ENCODE measurements at regions not wholly inside any gene's neighbourhood (a gene's known extent, or its start where the extent isn't known, plus 50 kb on each side); places are given as distances from the start of the nearest gene placed in this dataset.
"Not testable (repeated sequence)": the region's sequence is repeated elsewhere in the genome, so short reads cannot be mapped to it uniquely, and the experiment has no call there.

DNA sequence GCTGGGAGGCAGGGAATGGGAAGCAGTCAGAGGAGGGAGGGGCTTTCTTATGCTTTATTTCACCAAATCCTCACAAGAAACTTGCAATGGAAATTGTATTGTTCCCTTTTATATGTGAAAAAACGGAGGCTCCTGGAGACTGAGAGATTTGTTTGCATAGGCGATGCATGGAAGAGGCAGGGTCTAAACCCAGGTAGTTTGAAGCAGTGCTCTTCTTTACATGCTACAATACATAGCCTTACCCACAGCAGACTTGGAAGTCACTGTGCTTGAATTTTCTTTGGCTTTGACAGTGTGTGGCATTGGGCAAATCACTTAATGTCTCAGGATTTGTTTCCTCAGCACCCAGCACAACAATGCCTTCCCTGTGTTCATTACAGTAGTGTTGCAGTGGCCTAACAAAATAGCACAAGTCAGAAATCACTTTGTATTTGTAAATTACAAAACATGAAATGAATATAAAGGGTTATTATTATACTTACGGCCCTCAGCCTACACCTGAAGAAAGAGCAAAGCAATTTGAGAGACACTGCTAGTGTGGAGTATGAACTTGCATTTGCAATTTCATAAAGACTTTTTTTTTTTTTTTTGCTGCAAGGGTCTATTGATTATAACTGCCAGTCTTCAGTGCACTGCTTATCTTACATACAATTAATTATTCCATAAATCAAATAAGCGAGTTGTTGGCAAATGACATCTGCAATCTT, 646.4 kb upstream of the KCNMB2 start:
- Histone ChIP-seq H3K27ac (no peak overlapping the region), H3K36me3 (no peaks in the 10 kb centered on the region), H3K9me3 (no peaks in the 10 kb centered on the region), H3K27me3 (no peaks in the 10 kb centered on the region), H3K4me3 (no peak overlapping the region), H3K4me1 (no peaks in the 10 kb centered on the region)
- DNase-seq (ENCODE audit: low spot score in 2 of 2): no peak
- intact Hi-C loops (cut with DNase I; ENCODE audit: low total_unique reads): no loop called here
- TF ChIP-seq POLR2A (IDR thresholded peaks at IDR 0.05) (no peak), POLR2AphosphoS5 (IDR thresholded peaks at IDR 0.05) (no peak)
- TF ChIP-seq, protein P1, sequence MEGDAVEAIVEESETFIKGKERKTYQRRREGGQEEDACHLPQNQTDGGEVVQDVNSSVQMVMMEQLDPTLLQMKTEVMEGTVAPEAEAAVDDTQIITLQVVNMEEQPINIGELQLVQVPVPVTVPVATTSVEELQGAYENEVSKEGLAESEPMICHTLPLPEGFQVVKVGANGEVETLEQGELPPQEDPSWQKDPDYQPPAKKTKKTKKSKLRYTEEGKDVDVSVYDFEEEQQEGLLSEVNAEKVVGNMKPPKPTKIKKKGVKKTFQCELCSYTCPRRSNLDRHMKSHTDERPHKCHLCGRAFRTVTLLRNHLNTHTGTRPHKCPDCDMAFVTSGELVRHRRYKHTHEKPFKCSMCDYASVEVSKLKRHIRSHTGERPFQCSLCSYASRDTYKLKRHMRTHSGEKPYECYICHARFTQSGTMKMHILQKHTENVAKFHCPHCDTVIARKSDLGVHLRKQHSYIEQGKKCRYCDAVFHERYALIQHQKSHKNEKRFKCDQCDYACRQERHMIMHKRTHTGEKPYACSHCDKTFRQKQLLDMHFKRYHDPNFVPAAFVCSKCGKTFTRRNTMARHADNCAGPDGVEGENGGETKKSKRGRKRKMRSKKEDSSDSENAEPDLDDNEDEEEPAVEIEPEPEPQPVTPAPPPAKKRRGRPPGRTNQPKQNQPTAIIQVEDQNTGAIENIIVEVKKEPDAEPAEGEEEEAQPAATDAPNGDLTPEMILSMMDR (IDR thresholded peaks at IDR 0.05): no peak

GRCh38 chr3:177890359-177890683, 645.9 kb upstream of the KCNMB2 start:
- no peaks in the 10 kb centered on the region for H3K27me3 ChIP-seq
- intact Hi-C loops (cut with DNase I; ENCODE audit: low total_unique reads): no loop called here
- DNase-seq (ENCODE audit: low spot score in 2 of 2): no peak
- H3K4me3 ChIP-seq: no peak overlapping the region
- TF ChIP-seq, protein P1 (IDR thresholded peaks at IDR 0.05): no peak
- TF ChIP-seq POLR2A (IDR thresholded peaks at IDR 0.05): no peak
- no peak for TF ChIP-seq POLR2AphosphoS5 (IDR thresholded peaks at IDR 0.05)
- H3K4me1 ChIP-seq: no peaks in the 10 kb centered on the region
- H3K9me3 ChIP-seq: no peaks in the 10 kb centered on the region
- no peak overlapping the region for H3K27ac ChIP-seq
- no peaks in the 10 kb centered on the region for H3K36me3 ChIP-seq

GRCh38 chr3:177891569-177891968, 644.7 kb upstream of the KCNMB2 start:
- H3K9me3 ChIP-seq; H3K27ac ChIP-seq; intact Hi-C loops (cut with DNase I; ENCODE audit: low total_unique reads); H3K27me3 ChIP-seq; H3K36me3 ChIP-seq; H3K4me1 ChIP-seq; DNase-seq (ENCODE audit: low spot score in 2 of 2); H3K4me3 ChIP-seq: not testable (repeated sequence)

DNA sequence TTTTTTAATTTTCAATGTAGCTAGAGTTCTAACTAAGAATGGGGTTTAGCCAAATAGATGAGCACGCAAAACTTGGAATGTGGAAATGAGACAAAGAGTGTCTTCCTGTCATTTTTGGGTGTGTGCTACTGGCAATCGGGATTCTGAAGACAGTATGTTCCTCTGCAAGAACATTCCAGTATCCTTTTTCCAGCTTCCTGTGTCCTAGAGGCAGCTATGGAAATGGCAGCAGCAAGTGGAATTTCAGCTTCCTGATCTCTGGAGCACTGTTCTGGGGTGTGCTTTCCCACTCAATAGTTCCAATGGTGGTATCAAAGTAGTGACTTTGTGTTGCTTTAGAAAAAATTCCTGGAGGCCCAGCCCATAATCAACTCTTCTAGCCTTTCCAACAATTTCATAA, 642.9 kb upstream of the KCNMB2 start:
- H3K27ac ChIP-seq: no peak overlapping the region
- H3K36me3 ChIP-seq: no peaks in the 10 kb centered on the region
- peaks cover 10 to 18% of the 10 kb centered on the region in 2 donors for H3K9me3 ChIP-seq
- intact Hi-C loops (cut with DNase I; ENCODE audit: low total_unique reads): no loop called here
- H3K27me3 ChIP-seq: no peaks in the 10 kb centered on the region
- no peak for DNase-seq (ENCODE audit: low spot score in 2 of 2)
- TF ChIP-seq, protein P1 (IDR thresholded peaks at IDR 0.05): no peak
- H3K4me1 ChIP-seq: no peaks in the 10 kb centered on the region
- H3K4me3 ChIP-seq: no peak overlapping the region

DNA sequence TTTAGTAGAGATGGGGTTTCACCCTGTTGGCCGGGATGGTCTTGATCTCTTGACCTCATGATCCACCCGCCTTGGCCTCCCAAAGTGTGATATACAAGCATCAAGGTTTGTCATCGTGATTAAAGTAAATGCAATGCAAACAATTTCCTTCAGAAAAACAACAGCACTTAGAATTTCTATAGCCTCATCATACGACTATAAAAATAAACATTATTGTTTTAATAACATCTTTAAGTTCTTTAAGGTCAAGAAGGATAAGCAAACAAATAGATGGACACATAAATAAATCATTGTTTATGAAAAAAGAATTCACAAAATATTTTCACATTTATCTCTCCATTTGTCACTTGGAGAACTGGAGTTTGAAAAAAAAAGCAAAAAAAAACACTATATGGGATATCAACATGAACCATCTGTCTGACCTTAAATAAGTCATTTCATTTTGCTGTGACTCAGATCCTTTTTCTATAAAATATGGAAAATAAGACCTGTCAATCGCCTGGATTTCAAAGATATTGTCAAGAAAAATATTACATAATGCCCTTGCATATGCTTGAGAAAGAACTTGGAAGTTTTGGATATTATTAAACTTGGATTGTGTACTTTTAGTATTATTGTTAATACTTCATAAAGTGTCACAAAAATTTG, 642.0 kb upstream of the KCNMB2 start:
- Histone ChIP-seq H3K36me3 (no peaks in the 10 kb centered on the region), H3K4me3 (no peak overlapping the region)
- intact Hi-C loops (cut with DNase I; ENCODE audit: low total_unique reads): no loop called here

More for the DNA sequence above, 642.0 kb upstream of the KCNMB2 start:
- no peaks in the 10 kb centered on the region for H3K4me1 ChIP-seq
- H3K27me3 ChIP-seq: no peaks in the 10 kb centered on the region
- peaks cover 17 to 23% of the 10 kb centered on the region in 2 donors for H3K9me3 ChIP-seq
- DNase-seq (ENCODE audit: low spot score in 2 of 2): no peak
- TF ChIP-seq, protein P1 (IDR thresholded peaks at IDR 0.05): no peak
- no peak for TF ChIP-seq POLR2AphosphoS5 (IDR thresholded peaks at IDR 0.05)
- TF ChIP-seq POLR2A (IDR thresholded peaks at IDR 0.05): no peak
- H3K27ac ChIP-seq: no peak overlapping the region

All from breast epithelium (tissue), 4 donors.